Activated CD4-positive, alpha-beta T cell treated with anti-CD3 and anti-CD28 coated beads, Interleukin-2, Interleukin-6, amounts not matched to agents 100 ng/mL and 50 ng/mL, durations not matched to agents 16 hours and 8 hours (primary cell): ENCODE measurements at regions not wholly inside any gene's neighbourhood (a gene's known extent, or its start where the extent isn't known, plus 50 kb on each side); places are given as distances from the start of the nearest gene placed in this dataset.

Source experiments
- DNase-seq: peaks from one replicate; pipeline ENCODE4 v3.0.0-alpha.2; 2020

DNA sequence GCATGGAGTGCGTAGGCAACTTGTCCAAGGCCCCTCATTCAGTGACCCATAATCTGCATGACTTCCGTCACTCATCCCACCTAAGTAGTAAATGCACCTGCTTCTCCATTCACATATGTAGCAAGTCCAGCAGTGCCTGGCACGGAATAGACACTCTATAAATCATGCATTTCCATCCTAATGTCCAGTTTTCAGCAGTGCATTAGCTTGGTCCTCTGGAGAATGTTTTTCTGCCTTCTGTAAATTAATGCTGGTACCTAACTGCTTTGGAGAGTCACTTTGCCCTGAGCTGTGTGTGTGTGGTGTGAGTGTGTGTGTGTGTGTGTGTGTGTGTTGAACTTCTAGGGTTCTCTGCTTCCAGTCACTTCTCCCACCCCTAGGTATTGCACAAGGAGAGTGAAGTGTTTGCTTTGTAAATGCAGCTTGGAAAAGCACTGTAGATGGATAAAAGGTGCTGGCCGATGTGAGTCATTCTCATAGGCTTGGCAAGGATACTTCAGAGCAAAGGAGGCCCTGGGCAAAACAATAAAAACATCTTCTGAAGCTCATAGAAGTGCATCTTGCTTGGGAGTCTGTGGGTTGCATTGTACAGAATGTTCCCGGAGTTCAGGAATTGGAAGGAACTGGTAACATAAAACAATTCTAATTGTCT lies 181.8 kb downstream of the KATNAL1 start:
- DNase-seq, result no peak

DNA sequence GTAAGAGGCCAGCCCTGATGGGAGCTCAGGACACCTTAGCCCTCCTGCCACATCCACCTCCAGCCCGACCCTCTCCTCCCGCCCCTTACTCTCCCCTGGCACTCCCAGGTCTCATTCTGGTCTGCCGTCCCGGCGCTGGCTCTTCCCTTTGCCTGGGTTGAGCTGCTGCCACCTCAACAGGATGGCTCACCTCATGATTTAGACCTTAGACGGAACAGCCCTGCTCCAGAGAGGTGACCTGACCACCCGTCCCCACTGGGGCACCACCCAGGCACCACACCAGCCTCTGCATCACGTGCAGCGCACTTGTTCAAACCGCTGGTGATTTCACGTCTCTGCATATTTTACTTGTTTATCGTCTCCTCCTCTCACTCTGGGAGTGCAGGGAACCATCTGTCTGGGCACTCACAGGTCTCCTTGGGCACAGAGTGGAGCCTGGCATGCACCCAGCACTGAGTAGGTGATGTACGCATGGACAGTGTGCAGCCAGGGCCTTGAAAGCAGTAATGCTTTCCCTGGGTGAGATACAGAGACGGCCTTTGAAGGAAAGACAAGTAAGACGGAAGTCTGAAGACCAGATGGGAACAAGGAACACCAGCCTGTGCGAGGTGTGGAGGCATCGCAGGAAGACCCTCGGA lies 183.1 kb downstream of the KATNAL1 start:
- DNase-seq, result no peak

- no peak for DNase-seq
These were observed 183.8 kb downstream of the KATNAL1 start for GRCh38 chr13:30123575-30123974.

DNA sequence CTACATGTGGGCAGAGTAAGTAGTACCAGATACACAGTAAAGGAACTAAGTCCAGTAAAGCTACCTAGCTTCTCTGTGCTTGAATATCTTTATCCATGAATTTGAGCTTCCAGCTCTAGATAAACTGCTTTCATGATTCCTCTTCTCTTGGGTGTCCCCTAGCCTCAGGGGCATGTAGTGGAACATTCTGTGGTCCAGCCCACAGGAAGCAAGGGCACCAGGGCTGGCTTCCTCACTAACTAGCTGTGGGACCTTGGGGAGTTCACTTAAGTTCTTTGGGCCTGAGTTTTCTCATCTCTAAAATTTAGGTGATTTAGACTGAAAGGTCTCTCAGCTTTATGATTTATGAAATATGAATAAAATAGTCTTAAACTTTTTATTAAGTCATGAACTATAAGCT lies 185.7 kb downstream of the KATNAL1 start:
- no peak for DNase-seq

- no peak for DNase-seq
These were observed 186.1 kb downstream of the KATNAL1 start for GRCh38 chr13:30121244-30121643.

GRCh38 chr13:30120133-30120822 lies 187.1 kb downstream of the KATNAL1 start:
- peak; percentile 31 for DNase-seq

DNA sequence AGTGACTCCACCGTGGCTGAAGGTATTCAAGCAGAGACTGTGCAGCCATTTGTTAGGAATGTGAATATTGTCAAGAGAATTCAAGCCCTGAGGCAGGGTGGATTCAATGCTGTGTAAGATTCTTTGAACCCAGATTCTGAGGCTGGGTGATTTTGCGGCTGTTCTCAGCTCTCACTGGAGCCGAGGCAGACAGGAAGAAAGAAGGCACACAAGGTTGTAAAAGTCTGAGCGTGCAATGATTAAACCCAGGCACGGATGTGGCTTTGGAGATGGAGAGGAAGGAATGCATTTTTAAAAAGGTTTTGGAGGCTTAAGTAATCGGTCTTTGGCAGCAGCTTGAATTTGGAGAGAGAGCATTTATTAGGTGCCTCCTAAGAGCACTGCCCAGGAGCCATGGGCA lies 187.9 kb downstream of the KATNAL1 start:
- peak; percentile 72 for DNase-seq

DNA sequence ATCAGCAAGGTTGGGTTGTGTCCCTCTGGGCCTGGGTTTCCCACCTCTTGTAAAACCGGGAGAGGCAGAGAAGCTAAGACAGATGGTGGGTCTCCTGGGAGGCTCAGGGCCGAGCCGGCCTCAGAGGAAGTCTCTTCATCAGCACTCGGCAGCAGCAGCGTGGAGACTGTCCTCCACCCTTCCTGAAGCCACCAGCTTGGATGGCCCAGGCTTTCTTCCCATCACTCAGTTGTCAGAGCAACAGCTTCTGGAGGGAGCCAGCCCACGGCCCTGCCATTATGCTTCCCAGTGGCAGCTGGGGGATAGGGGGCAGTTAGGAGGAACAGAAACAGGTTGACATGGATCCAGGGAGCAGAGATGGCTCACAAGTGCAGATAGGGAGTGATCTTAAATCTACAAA lies 191.0 kb downstream of the KATNAL1 start:
- no peak for DNase-seq

GRCh38 chr13:30115257-30115600 lies 192.1 kb downstream of the KATNAL1 start:
- DNase-seq, result no peak

- DNase-seq, result peak; percentile 94
These were observed 192.6 kb downstream of the KATNAL1 start for GRCh38 chr13:30114571-30115256.

GRCh38 chr13:30113983-30114570 lies 193.3 kb downstream of the KATNAL1 start:
- no peak for DNase-seq

GRCh38 chr13:30113551-30113950 lies 193.8 kb downstream of the KATNAL1 start:
- DNase-seq, result no peak

- DNase-seq, result peak; percentile 86
These were observed 194.5 kb downstream of the KATNAL1 start for GRCh38 chr13:30112602-30113435.

DNA sequence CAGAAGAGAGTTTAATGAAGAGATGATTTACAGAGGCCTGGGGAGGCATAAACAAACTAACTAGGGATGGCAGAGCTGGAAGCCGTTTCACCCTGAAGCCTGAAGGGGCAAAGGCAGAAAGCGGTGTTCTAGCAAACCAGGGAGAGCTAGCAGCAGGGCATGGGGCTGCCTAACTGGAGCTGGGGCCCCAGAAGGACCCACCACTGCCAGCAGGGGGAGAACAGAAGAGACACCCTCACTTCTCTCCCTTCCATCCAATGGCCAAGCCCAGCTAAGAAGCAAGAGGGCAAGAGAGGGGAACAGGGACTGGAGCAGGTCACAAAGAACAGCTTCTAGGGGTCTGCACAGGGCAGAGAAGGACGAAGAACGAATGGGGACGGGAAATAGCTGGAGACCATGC lies 195.5 kb downstream of the KATNAL1 start:
- peak; percentile 32 for DNase-seq

GRCh38 chr13:30110301-30111070 lies 196.9 kb downstream of the KATNAL1 start:
- DNase-seq, result no peak

GRCh38 chr13:30109471-30110135 lies 197.7 kb downstream of the KATNAL1 start:
- DNase-seq, result no peak

DNA sequence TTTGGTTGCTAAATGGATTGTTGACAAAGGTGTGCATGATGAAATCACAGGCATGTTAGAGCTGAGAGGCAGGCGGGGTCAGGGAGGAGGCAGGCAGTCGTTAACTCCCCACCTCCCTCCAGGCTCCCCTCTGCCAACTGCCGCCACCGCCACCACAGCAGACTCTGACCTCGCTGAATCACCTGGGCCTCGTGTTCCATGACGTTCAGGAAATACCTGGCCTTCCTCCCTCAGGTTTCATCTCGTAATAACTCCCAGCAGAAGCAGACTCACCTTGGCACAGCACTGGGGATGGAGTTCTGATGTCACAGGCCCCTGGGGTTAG lies 198.5 kb downstream of the KATNAL1 start:
- no peak for DNase-seq

GRCh38 chr13:30108216-30108912 lies 199.0 kb downstream of the KATNAL1 start:
- DNase-seq, result no peak

DNA sequence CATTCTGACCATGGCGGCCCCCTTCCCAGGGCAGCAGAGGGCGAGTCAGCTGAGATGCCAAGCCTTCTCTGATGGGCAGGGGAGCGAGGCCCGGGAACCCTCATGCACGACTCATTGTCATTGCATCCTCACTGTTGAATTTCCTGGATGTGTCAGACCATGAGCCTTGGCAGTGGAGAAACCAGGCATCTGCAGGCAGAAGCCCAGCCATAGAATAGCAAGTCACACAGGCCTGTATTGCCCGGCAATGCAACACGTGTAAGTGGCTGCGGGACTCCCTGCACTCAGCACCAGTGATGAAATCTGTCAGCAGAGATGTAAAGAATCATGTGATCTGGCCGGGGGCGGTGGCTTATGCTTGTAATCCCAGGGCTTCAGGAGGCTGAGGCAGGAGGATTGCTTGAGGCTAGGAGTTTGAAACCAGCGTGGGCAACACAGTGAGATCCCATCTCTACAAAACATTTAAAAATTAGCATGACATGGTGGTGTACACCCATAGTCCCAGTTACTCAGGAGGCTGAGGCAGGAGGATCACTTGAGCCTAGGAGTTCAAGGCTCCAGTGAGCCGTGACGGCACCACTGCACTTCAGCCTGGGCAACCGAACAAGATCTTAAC lies 199.7 kb downstream of the KATNAL1 start:
- DNase-seq, result no peak

- DNase-seq, result no peak
These were observed 200.2 kb downstream of the KATNAL1 start for GRCh38 chr13:30107121-30107520.
